CD14-positive monocyte (primary cell): ENCODE measurements at regions not wholly inside any gene's neighbourhood (a gene's known extent, or its start where the extent isn't known, plus 50 kb on each side); places are given as distances from the start of the nearest gene placed in this dataset.

Source experiments
- DNase-seq, 3 donors: peaks; one replicate each; pipeline ENCODE4 v3.0.0-alpha.2; 2011 to 2022
- H2AFZ ChIP-seq: 2 replicates; pipeline ENCODE4 v1.6.0; 2012; ENCODE audit warnings: mild to moderate bottlenecking, low read depth, low read length, inconsistent platforms; ENCODE audit not compliant: insufficient read depth, poor library complexity, severe bottlenecking
- H3K27ac ChIP-seq, 2 donors: 1 replicate in 1 of 2; 2 replicates in 1 of 2; pipeline ENCODE4 v1.5.1; 2012 to 2013; ENCODE audit warnings: low read length in 2 of 2, control low read depth in 1 of 2, inconsistent platforms in 1 of 2, low read depth in 1 of 2, mild to moderate bottlenecking in 1 of 2
- H3K27me3 ChIP-seq, 2 donors: one replicate each; pipeline versions ENCODE4 v1.6.0 to v1.6.1; 2011 to 2013; ENCODE audit warnings: low read length in 2 of 2; ENCODE audit not compliant: control insufficient read depth in 2 of 2, insufficient read depth in 2 of 2
- H3K36me3 ChIP-seq, 2 donors: replicated peaks in 1 of 2; 1 replicate in 1 of 2; 2 replicates in 1 of 2; pipeline versions ENCODE4 v1.5.1 to v1.6.1; 2012 to 2013; ENCODE audit warnings: low read length in 2 of 2, control low read depth in 1 of 2, inconsistent platforms in 1 of 2, mild to moderate bottlenecking in 1 of 2; ENCODE audit not compliant: insufficient read depth in 2 of 2, control insufficient read depth in 1 of 2
- H3K4me1 ChIP-seq, 2 donors: 1 replicate in 1 of 2; 2 replicates in 1 of 2; pipeline versions ENCODE4 v1.5.1 to v1.6.1; 2012 to 2013; ENCODE audit warnings: low read length in 2 of 2, control low read depth in 1 of 2, inconsistent platforms in 1 of 2, mild to moderate bottlenecking in 1 of 2, moderate library complexity in 1 of 2; ENCODE audit not compliant: insufficient read depth in 2 of 2, control insufficient read depth in 1 of 2
- H3K4me2 ChIP-seq: replicated peaks from 2 replicates; pipeline ENCODE3; 2012; ENCODE audit warnings: low read length, moderate library complexity, mild to moderate bottlenecking; ENCODE audit not compliant: poor library complexity, severe bottlenecking; ENCODE audit errors: extremely low read depth
- H3K4me3 ChIP-seq, 3 experiments: fragments of 200-600 bp in 1 of 3; sonication (generic) in 1 of 3; replicated peaks in 1 of 3; 1 replicate in 2 of 3; 2 replicates in 1 of 3; pipeline ENCODE4 v1.5.1; 2011 to 2013; ENCODE audit warnings: low read length in 3 of 3, mild to moderate bottlenecking in 3 of 3, control low read depth in 2 of 3, low read depth in 2 of 3, inconsistent platforms in 1 of 3, moderate library complexity in 1 of 3
- H3K79me2 ChIP-seq: 2 replicates; pipeline ENCODE4 v1.6.0; 2012; ENCODE audit warnings: mild to moderate bottlenecking, control low read depth, inconsistent platforms, low read length, moderate library complexity; ENCODE audit not compliant: insufficient read depth
- H3K9ac ChIP-seq: 2 replicates; pipeline ENCODE4 v1.6.0; 2017; ENCODE audit warnings: low read length, mild to moderate bottlenecking; ENCODE audit not compliant: insufficient read depth, poor library complexity, severe bottlenecking
- H3K9me3 ChIP-seq, 2 donors: replicated peaks in 1 of 2; 1 replicate in 1 of 2; 2 replicates in 1 of 2; pipeline versions ENCODE4 v1.5.1 to v1.6.1; 2012 to 2013; ENCODE audit warnings: low read length in 2 of 2, control low read depth in 1 of 2; ENCODE audit not compliant: control insufficient read depth in 1 of 2, insufficient read depth in 1 of 2
- H4K20me1 ChIP-seq: 2 replicates; pipeline ENCODE4 v1.6.0; 2012; ENCODE audit warnings: mild to moderate bottlenecking, low read length, control low read depth, moderate library complexity; ENCODE audit not compliant: insufficient read depth
- H3K27ac Mint-ChIP-seq, 7 donors: one replicate each; pipeline ENCODE4 v1.8.0; 2020; ENCODE audit warnings: mild to moderate bottlenecking in 7 of 7, mixed read lengths in 7 of 7, moderate library complexity in 6 of 7, inconsistent platforms in 2 of 7
- H3K27me3 Mint-ChIP-seq, 3 donors: one replicate each; pipeline ENCODE4 v1.8.0; 2021 to 2022; ENCODE audit warnings: low read depth in 3 of 3, mild to moderate bottlenecking in 3 of 3, mixed read lengths in 3 of 3, moderate library complexity in 3 of 3, inconsistent platforms in 1 of 3
- H3K36me3 Mint-ChIP-seq, 2 donors: one replicate each; pipeline ENCODE4 v1.8.0; 2020; ENCODE audit warnings: mixed read lengths in 2 of 2, inconsistent platforms in 1 of 2, mild to moderate bottlenecking in 1 of 2
- H3K4me1 Mint-ChIP-seq: one replicate; pipeline ENCODE4 v1.8.0; 2020; ENCODE audit warnings: mild to moderate bottlenecking, mixed read lengths
- H3K4me3 Mint-ChIP-seq, 2 donors: one replicate each; pipeline ENCODE4 v1.8.0; 2020; ENCODE audit warnings: mild to moderate bottlenecking in 2 of 2, mixed read lengths in 2 of 2, moderate library complexity in 1 of 2
- H3K9me3 Mint-ChIP-seq, 7 donors: one replicate each; pipeline ENCODE4 v1.8.0; 2020 to 2022; ENCODE audit warnings: mixed read lengths in 7 of 7, mild to moderate bottlenecking in 6 of 7, moderate library complexity in 6 of 7, inconsistent platforms in 2 of 7
- CTCF ChIP-seq: fragments of 200-600 bp; IDR thresholded peaks from one replicate; pipeline ENCODE4 v1.8.0; 2022; ENCODE audit warnings: antibody characterized with exemption, mild to moderate bottlenecking
- WGBS: methylation state at CpG from one replicate; pipeline ENCODE4 v1.1.5; 2013; ENCODE audit warnings: missing lambda C conversion rate; ENCODE audit not compliant: insufficient coverage; 5-methylcytosine and 5-hydroxymethylcytosine counted together
- intact Hi-C, 2 donors: fragments of 100-400 bp; cut with micrococcal nuclease; formaldehyde crosslinking; loops; one replicate each; pipeline versions ENCODE4 v1.15.0 to v1.15.1; 2023

GRCh38 chr2:150715501-150715900 is 228.0 kb upstream of the RND3 start:
- no peak overlapping the region for H3K27ac Mint-ChIP-seq
- no peaks in the 10 kb centered on the region for H3K4me1 Mint-ChIP-seq
- Histone ChIP-seq H3K27ac (no peak overlapping the region), H3K9me3 (peaks cover 0 to 11% of the 10 kb centered on the region in 2 donors), H3K4me3 (no peak overlapping the region), H3K79me2 (no peaks in the 10 kb centered on the region), H3K4me2 (no peak overlapping the region), H3K4me1 (no peaks in the 10 kb centered on the region), H2AFZ (no peak overlapping the region), H4K20me1 (no peaks in the 10 kb centered on the region), H3K36me3 (no peaks in the 10 kb centered on the region), H3K27me3 (no peaks in the 10 kb centered on the region), H3K9ac (no peak overlapping the region)
- DNase-seq, result no peak
- TF ChIP-seq CTCF, result no peak
- intact Hi-C loops, result no loop called here
- 77% methylated on average over 3 of the region's 4 CpGs for WGBS
- no peak overlapping the region for H3K4me3 Mint-ChIP-seq
- H3K9me3 Mint-ChIP-seq, result peaks cover 2 to 11% (median 4%) of the 10 kb centered on the region in 7 donors
- H3K36me3 Mint-ChIP-seq, result no peaks in the 10 kb centered on the region
- peaks cover 0 to 1% (median 0%) of the 10 kb centered on the region in 3 donors for H3K27me3 Mint-ChIP-seq

- TF ChIP-seq CTCF, result no peak
Observed at GRCh38 chr2:150710916-150711315, 223.4 kb upstream of the RND3 start.

More at GRCh38 chr2:150710916-150711315, 223.4 kb upstream of the RND3 start:
- Histone ChIP-seq H4K20me1 (no peaks in the 10 kb centered on the region), H3K4me1 (no peaks in the 10 kb centered on the region), H3K27me3 (no peaks in the 10 kb centered on the region), H3K4me3 (no peak overlapping the region), H3K9ac (no peak overlapping the region), H2AFZ (no peak overlapping the region), H3K4me2 (no peak overlapping the region), H3K9me3 (no peaks in the 10 kb centered on the region), H3K79me2 (no peaks in the 10 kb centered on the region), H3K27ac (no peak overlapping the region), H3K36me3 (no peaks in the 10 kb centered on the region)
- Mint-ChIP-seq H3K27ac (no peak overlapping the region), H3K9me3 (peaks cover 0 to 5% (median 3%) of the 10 kb centered on the region in 7 donors), H3K4me3 (no peak overlapping the region), H3K36me3 (no peaks in the 10 kb centered on the region), H3K27me3 (peaks cover 0 to 1% (median 0%) of the 10 kb centered on the region in 3 donors), H3K4me1 (no peaks in the 10 kb centered on the region)
- intact Hi-C loops, result no loop called here
- WGBS, result 100% methylated on average over 1 of the region's 2 CpGs
- DNase-seq, result no peak
